Activated T-helper 1 cell treated with anti-CD3 and anti-CD28 coated beads, Interleukin-12 subunit alpha, Interleukin-12 subunit beta, Interleukin-2, Interleukin-4 antibody, amounts not matched to agents 30 ng/mL and 10 ng/mL and 1 ng/mL, durations not matched to agents 14 hours and 24 hours and 36 hours (primary cell): ENCODE measurements at regions not wholly inside any gene's neighbourhood (a gene's known extent, or its start where the extent isn't known, plus 50 kb on each side); places are given as distances from the start of the nearest gene placed in this dataset.

Experiments used
- DNase-seq: peaks from one replicate; pipeline ENCODE4 v3.0.0; 2021; ENCODE audit warnings: low spot score
- H3K27ac Mint-ChIP-seq: one replicate; pipeline ENCODE4 v1.8.0; 2021; ENCODE audit warnings: mild to moderate bottlenecking, mixed read lengths
- H3K27me3 Mint-ChIP-seq: one replicate; pipeline ENCODE4 v1.8.0; 2022; ENCODE audit warnings: mild to moderate bottlenecking, moderate library complexity, mixed read lengths; ENCODE audit not compliant: insufficient read depth
- H3K36me3 Mint-ChIP-seq: one replicate; pipeline ENCODE4 v1.8.0; 2021; ENCODE audit warnings: low read depth, mixed read lengths
- H3K4me1 Mint-ChIP-seq: one replicate; pipeline ENCODE4 v1.8.0; 2021; ENCODE audit warnings: low read depth, mixed read lengths
- H3K4me3 Mint-ChIP-seq: one replicate; pipeline ENCODE4 v1.8.0; 2021; ENCODE audit warnings: mild to moderate bottlenecking, moderate library complexity, mixed read lengths
- H3K9me3 Mint-ChIP-seq: one replicate; pipeline ENCODE4 v1.8.0; 2021; ENCODE audit warnings: mixed read lengths
- intact Hi-C: fragments of 100-400 bp; cut with micrococcal nuclease; formaldehyde crosslinking; loops from one replicate; pipeline ENCODE4 v1.15.1; 2024

GRCh38 chr6:82645536-82646230 is 282.1 kb downstream of the TPBG start:
- no peak overlapping the region for H3K27ac Mint-ChIP-seq
- no peak overlapping the region for H3K4me3 Mint-ChIP-seq
- no peaks in the 10 kb centered on the region for H3K9me3 Mint-ChIP-seq
- H3K36me3 Mint-ChIP-seq: no peaks in the 10 kb centered on the region
- no peaks in the 10 kb centered on the region for H3K27me3 Mint-ChIP-seq
- intact Hi-C loops: no loop called here
- H3K4me1 Mint-ChIP-seq: no peaks in the 10 kb centered on the region
- no peak for DNase-seq

GRCh38 chr6:82646231-82646615 is 282.6 kb downstream of the TPBG start:
- Mint-ChIP-seq H3K9me3 (no peaks in the 10 kb centered on the region), H3K27me3 (no peaks in the 10 kb centered on the region), H3K4me3 (no peak overlapping the region), H3K4me1 (no peaks in the 10 kb centered on the region), H3K36me3 (no peaks in the 10 kb centered on the region), H3K27ac (no peak overlapping the region)
- intact Hi-C loops: no loop called here
- DNase-seq: no peak

DNA sequence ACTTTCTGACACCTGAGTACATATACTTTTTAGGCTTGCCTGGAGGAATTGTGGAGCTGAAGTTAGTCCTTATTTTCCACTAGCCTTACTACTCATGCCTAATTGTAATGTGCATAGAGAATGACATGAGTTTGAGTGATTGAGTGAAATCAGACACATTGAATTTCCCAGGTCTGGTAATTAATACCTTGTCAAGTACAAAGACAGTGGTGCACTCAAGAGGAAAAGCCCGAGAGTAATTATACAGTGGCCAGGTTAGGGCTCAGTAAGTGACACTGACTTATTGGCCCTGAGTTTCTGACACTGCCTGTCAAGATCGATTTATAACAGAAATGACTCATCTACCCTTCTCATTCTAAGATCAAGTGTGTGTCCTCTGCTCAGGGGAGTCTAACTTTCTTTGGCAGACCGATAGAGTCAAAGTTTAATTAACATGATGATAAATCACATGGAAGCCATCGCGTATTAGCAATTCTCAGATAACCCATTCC is 288.3 kb downstream of the TPBG start:
- intact Hi-C loops: no loop called here
- DNase-seq: no peak
- no peak overlapping the region for H3K4me3 Mint-ChIP-seq
- H3K4me1 Mint-ChIP-seq: no peaks in the 10 kb centered on the region
- H3K36me3 Mint-ChIP-seq: no peaks in the 10 kb centered on the region
- no peaks in the 10 kb centered on the region for H3K9me3 Mint-ChIP-seq
- no peak overlapping the region for H3K27ac Mint-ChIP-seq
- H3K27me3 Mint-ChIP-seq: no peaks in the 10 kb centered on the region

GRCh38 chr6:82679232-82679631 is 315.6 kb downstream of the TPBG start:
- Mint-ChIP-seq H3K27me3 (no peaks in the 10 kb centered on the region), H3K4me1 (no peaks in the 10 kb centered on the region), H3K27ac (no peak overlapping the region), H3K9me3 (peaks cover 10% of the 10 kb centered on the region), H3K4me3 (no peak overlapping the region), H3K36me3 (no peaks in the 10 kb centered on the region)
- DNase-seq: no peak
- intact Hi-C loops: no loop called here

DNA sequence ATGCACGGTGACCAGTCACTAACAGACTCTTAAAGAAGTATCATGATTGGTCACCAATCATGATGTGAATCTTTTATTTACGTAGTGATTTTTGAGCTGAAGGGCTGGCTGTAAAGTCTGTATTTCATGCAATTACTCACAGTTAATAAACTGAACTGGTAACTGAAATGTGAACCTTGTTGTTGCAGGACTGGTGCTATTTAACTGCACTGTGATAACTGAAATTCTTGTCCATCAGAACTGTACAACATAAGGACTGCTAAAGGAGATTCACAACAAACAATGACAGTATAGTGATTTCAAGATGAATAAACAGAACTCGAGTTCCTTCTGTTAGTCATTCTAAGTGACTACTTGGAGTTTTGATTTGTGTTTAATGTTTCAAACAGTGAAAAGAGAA is 316.6 kb downstream of the TPBG start:
- no peak overlapping the region for H3K4me3 Mint-ChIP-seq
- H3K36me3 Mint-ChIP-seq: no peaks in the 10 kb centered on the region
- peaks cover 10% of the 10 kb centered on the region for H3K9me3 Mint-ChIP-seq
- H3K27me3 Mint-ChIP-seq: no peaks in the 10 kb centered on the region
- H3K4me1 Mint-ChIP-seq: no peaks in the 10 kb centered on the region
- intact Hi-C loops: no loop called here
- DNase-seq: no peak
- no peak overlapping the region for H3K27ac Mint-ChIP-seq

DNA sequence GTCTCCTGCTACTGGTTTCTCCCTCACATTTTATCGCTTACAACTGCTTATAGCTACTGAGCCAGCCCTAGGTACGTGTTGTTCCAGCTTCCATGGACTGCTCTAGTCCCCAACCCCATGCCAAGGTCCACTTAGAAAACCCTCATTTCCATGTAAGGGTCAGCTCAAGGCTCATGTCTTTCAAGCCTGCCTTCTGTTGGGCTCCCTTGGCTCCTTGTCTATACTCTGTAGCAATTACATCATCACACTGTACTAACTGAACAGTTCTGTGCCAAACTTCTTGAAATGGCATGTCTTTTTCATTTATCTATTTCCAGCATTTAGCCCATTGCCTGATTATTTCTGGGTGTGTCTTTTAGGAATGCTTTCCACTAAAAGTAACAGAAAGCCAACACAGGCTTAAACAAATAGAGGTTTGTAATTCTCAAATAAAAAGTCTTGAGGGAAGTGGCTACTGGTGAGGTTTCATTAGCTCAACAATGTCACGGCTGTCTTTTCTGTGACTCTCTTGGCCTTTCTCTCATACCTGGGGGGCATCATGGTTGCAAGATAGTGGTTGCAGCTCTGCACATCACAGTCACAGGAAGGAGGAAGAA is 317.6 kb downstream of the TPBG start:
- Mint-ChIP-seq H3K9me3 (peaks cover 10% of the 10 kb centered on the region), H3K4me1 (no peaks in the 10 kb centered on the region), H3K36me3 (no peaks in the 10 kb centered on the region), H3K4me3 (no peak overlapping the region), H3K27ac (no peak overlapping the region), H3K27me3 (no peaks in the 10 kb centered on the region)
- intact Hi-C loops: no loop called here
- DNase-seq: no peak

DNA sequence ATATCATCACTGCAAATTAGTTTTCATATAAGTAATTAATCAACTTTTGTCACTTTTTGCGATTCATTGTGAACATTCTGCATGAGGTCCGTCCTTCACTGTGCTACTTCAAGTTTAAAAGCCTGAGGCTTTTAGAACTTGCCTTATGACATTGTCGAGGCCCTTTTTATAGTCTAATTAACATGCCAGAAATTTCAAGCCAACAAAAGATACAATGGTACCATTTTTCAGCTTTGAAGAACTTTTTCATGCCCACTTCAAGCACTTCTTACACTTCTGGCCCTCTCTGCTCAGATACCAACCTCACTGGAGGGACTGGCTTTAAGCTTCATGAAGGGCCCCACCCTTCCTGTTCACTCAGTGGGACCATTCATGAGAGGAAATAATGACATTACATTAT is 323.1 kb downstream of the TPBG start:
- no peak overlapping the region for H3K27ac Mint-ChIP-seq
- no peaks in the 10 kb centered on the region for H3K4me1 Mint-ChIP-seq
- peaks cover 2% of the 10 kb centered on the region for H3K27me3 Mint-ChIP-seq
- H3K9me3 Mint-ChIP-seq: no peaks in the 10 kb centered on the region
- no peak for DNase-seq
- no peak overlapping the region for H3K4me3 Mint-ChIP-seq
- intact Hi-C loops: no loop called here
- H3K36me3 Mint-ChIP-seq: no peaks in the 10 kb centered on the region

DNA sequence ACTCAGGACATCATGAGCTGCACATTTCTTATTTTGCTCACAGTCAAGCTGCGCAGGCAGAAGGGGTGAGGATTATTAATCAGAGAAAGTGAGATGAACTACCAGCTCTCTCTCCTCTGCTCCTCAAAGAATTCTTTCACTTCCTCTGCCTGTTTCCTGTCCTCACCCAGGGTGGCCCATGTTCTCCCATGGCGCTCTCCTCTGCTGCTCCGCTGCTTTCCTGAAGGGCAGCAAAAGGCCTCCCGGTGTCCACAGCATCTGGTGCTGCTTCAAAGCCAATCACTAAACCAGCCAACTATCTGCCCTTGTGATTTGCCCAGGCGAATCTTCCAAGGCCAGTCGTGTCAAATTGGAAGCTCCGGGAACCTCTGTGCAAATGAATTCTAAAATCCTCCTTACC is 324.2 kb downstream of the TPBG start:
- no peak for DNase-seq
- no peaks in the 10 kb centered on the region for H3K9me3 Mint-ChIP-seq
- H3K4me1 Mint-ChIP-seq: no peaks in the 10 kb centered on the region
- H3K27me3 Mint-ChIP-seq: peaks cover 2% of the 10 kb centered on the region
- intact Hi-C loops: no loop called here
- H3K27ac Mint-ChIP-seq: no peak overlapping the region
- no peak overlapping the region for H3K4me3 Mint-ChIP-seq
- H3K36me3 Mint-ChIP-seq: no peaks in the 10 kb centered on the region

DNA sequence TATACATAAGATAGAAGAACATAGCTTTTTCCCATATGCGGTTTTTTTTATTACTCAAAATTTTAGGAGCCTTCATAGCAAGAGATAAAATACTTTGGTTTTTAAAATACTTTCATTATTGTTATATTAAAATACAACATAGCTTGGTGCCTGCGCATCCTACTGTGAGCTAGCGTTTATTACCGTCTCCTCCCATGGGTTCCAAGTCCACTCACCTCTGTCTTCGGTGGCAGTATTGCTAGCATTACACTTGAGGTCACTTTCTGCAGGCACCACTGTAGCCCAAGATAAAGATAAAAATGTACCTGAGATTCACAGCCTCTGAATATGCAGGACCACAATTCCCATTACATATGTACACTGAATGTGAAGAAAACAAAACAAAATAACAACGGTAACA is 326.7 kb downstream of the TPBG start:
- H3K36me3 Mint-ChIP-seq: no peaks in the 10 kb centered on the region
- no peaks in the 10 kb centered on the region for H3K4me1 Mint-ChIP-seq
- no peak for DNase-seq
- no peaks in the 10 kb centered on the region for H3K9me3 Mint-ChIP-seq
- peaks cover 2% of the 10 kb centered on the region for H3K27me3 Mint-ChIP-seq
- no peak overlapping the region for H3K4me3 Mint-ChIP-seq
- no peak overlapping the region for H3K27ac Mint-ChIP-seq
- intact Hi-C loops: no loop called here

DNA sequence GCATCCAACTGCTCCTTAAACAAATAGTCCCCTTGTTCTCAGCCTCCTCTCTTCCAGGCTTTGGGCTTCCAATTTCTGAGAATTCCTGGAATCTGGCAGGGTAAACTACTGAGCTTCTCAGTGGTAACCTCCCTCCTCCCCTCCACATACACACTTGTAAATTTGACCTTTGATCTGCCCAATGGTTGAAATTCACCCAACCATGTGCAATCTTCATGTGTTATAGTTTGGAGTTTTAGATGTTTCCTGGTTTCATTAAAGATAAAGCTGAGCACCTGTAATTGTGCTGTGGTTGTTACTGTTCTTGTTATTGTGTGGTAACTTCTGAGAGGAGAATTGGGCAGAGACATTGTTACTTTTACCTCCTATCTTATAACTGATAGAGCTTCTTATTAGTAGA is 328.4 kb downstream of the TPBG start:
- H3K27me3 Mint-ChIP-seq: peaks cover 2% of the 10 kb centered on the region
- H3K36me3 Mint-ChIP-seq: no peaks in the 10 kb centered on the region
- H3K4me1 Mint-ChIP-seq: no peaks in the 10 kb centered on the region
- no peak overlapping the region for H3K4me3 Mint-ChIP-seq
- intact Hi-C loops: no loop called here
- DNase-seq: no peak
- no peak overlapping the region for H3K27ac Mint-ChIP-seq
- no peaks in the 10 kb centered on the region for H3K9me3 Mint-ChIP-seq

GRCh38 chr6:82693094-82693493 is 329.5 kb downstream of the TPBG start:
- intact Hi-C loops: no loop called here
- Mint-ChIP-seq H3K4me1 (no peaks in the 10 kb centered on the region), H3K36me3 (no peaks in the 10 kb centered on the region), H3K4me3 (no peak overlapping the region), H3K27ac (no peak overlapping the region), H3K27me3 (peaks cover 2% of the 10 kb centered on the region), H3K9me3 (no peaks in the 10 kb centered on the region)
- DNase-seq: no peak

DNA sequence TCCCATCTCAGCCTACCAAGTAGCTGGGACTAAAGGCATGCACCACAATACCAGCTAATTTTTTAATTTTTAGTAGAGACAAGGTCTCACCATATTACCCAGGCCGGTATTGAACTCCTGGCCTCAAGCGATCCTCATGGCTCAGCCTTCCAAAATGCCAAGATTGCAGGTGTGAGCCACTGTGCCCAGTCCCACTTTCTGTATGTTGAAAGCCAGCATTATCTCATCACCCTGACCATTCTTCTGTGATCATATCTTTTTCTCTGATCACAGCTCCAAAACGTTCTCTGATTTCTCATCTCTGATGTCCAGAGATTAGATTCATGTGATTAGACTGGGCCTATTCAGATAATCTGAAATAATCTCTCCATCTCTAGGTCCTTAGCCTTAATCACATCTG is 337.7 kb downstream of the TPBG start:
- no peak overlapping the region for H3K4me3 Mint-ChIP-seq
- DNase-seq: no peak
- intact Hi-C loops: no loop called here
- peaks cover 3% of the 10 kb centered on the region for H3K9me3 Mint-ChIP-seq
- H3K27me3 Mint-ChIP-seq: no peaks in the 10 kb centered on the region
- no peak overlapping the region for H3K27ac Mint-ChIP-seq
- peaks cover 9% of the 10 kb centered on the region for H3K4me1 Mint-ChIP-seq
- no peaks in the 10 kb centered on the region for H3K36me3 Mint-ChIP-seq

GRCh38 chr6:82702574-82702973 is 339.0 kb downstream of the TPBG start:
- Mint-ChIP-seq H3K4me1 (peaks cover 9% of the 10 kb centered on the region), H3K27ac (no peak overlapping the region), H3K27me3 (no peaks in the 10 kb centered on the region), H3K4me3 (no peak overlapping the region), H3K9me3 (peaks cover 3% of the 10 kb centered on the region), H3K36me3 (no peaks in the 10 kb centered on the region)
- DNase-seq: no peak
- intact Hi-C loops: no loop called here

- no peaks in the 10 kb centered on the region for H3K36me3 Mint-ChIP-seq
- intact Hi-C loops: no loop called here
- peaks cover 3% of the 10 kb centered on the region for H3K9me3 Mint-ChIP-seq
- H3K27ac Mint-ChIP-seq: no peak overlapping the region
- peaks cover 9% of the 10 kb centered on the region for H3K4me1 Mint-ChIP-seq
- H3K27me3 Mint-ChIP-seq: no peaks in the 10 kb centered on the region
- H3K4me3 Mint-ChIP-seq: no peak overlapping the region
- no peak for DNase-seq
Measured at GRCh38 chr6:82703230-82703629, 339.6 kb downstream of the TPBG start.
